Keratinocyte (primary cell): ENCODE measurements at regions not wholly inside any gene's neighbourhood (a gene's known extent, or its start where the extent isn't known, plus 50 kb on each side); places are given as distances from the start of the nearest gene placed in this dataset.

Experiments
- EZH2 ChIP-seq: IDR thresholded peaks from one replicate; pipeline ENCODE4 v1.6.1; 2012; ENCODE audit warnings: inconsistent platforms, mild to moderate bottlenecking, low read length, moderate library complexity
- TF ChIP-seq, protein P1 (sequence below), 3 experiments: IDR thresholded peaks in 1 of 3; conservative IDR thresholded peaks in 1 of 3; optimal IDR thresholded peaks in 1 of 3; 2 replicates in 2 of 3; 3 replicates in 1 of 3; pipeline versions ENCODE3 to v1.5.1; 2011; ENCODE audit warnings: low read length in 3 of 3, mild to moderate bottlenecking in 3 of 3, moderate library complexity in 2 of 3, control low read depth in 1 of 3, inconsistent platforms in 1 of 3; ENCODE audit not compliant: insufficient read depth in 2 of 3; ENCODE audit errors: extremely low read depth in 1 of 3

DNA sequence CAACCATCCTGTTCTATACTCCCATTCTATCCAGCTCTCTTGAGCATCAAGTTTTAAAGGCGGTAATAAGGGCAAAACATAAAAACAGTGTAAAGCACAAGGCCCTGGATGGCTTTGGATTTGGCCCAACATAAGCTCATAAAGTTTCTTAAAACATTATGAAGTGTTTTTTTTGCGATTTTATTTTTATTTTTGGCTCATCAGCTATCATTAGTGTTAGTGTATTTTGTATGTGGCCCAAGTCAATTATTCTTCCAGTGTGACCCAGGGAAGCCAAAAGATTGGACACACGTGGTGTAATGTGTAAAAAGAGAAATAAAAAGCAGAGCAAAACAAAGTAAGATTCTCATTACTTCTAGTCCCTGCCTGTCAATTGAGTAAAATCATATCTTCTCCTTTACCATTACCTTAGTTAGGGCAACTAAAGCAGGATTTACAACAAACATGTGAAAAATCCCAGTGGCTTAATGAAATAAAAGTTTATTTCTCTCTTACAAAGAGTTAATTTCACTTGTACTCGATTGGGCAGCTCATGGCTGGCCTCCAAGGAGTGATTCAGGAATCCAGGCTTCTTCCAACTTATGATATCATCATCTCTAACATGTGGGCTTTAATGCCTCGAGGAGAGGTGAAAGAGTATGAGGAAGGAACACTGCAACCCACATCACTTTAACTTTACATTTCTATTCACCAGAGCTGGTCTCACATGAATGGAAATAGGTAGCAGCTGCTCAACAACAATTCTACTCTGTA lies 725.2 kb upstream of the SLITRK1 start:
- TF ChIP-seq, protein P1, sequence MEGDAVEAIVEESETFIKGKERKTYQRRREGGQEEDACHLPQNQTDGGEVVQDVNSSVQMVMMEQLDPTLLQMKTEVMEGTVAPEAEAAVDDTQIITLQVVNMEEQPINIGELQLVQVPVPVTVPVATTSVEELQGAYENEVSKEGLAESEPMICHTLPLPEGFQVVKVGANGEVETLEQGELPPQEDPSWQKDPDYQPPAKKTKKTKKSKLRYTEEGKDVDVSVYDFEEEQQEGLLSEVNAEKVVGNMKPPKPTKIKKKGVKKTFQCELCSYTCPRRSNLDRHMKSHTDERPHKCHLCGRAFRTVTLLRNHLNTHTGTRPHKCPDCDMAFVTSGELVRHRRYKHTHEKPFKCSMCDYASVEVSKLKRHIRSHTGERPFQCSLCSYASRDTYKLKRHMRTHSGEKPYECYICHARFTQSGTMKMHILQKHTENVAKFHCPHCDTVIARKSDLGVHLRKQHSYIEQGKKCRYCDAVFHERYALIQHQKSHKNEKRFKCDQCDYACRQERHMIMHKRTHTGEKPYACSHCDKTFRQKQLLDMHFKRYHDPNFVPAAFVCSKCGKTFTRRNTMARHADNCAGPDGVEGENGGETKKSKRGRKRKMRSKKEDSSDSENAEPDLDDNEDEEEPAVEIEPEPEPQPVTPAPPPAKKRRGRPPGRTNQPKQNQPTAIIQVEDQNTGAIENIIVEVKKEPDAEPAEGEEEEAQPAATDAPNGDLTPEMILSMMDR (optimal IDR thresholded peaks at IDR 0.05 in 1 of 3, IDR thresholded peaks at IDR 0.05 in 1 of 3, conservative IDR thresholded peaks at IDR 0.05 in 1 of 3; ENCODE audit: extremely low read depth in 1 of 3, insufficient read depth in 2 of 3, low read length in 3 of 3) = no peak
- TF ChIP-seq EZH2 = no peak
